ENCODE measurements at regions not wholly inside any gene's neighbourhood (a gene's known extent, or its start where the extent isn't known, plus 50 kb on each side); places are given as distances from the start of the nearest gene placed in this dataset.
A peak's percentile ranks its signal among the peaks of the same experiment; 100 is the strongest.

- TF ChIP-seq ZNF121 (CRISPR knock-in tag; IDR thresholded peaks at IDR 0.05) (no peak), MXD4 (CRISPR knock-in tag; IDR thresholded peaks at IDR 0.05; ENCODE audit: borderline replicate concordance) (no peak), STAT6 (CRISPR knock-in tag; conservative IDR thresholded peaks at IDR 0.05; ENCODE audit: low read depth) (no peak)
These were observed 61.5 kb downstream of the MYEOV start (continued) for GRCh38 chr11:69355346-69355940.

- Mint-ChIP-seq H3K36me3 (0 out of 2 replicates have a peak, but pooled peaks cover 4% of the 10 kb centered on the region), H3K4me1 (no peaks in the 10 kb centered on the region), H3K9me3 (peaks cover 14% of the 10 kb centered on the region), H3K27ac (no peak overlapping the region), H3K27me3 (ENCODE audit: low read depth) (no peaks in the 10 kb centered on the region), H3K4me3 (no peak overlapping the region)
- POLR2A ChIA-PET: no interaction called here
- TF ChIP-seq, protein P1, sequence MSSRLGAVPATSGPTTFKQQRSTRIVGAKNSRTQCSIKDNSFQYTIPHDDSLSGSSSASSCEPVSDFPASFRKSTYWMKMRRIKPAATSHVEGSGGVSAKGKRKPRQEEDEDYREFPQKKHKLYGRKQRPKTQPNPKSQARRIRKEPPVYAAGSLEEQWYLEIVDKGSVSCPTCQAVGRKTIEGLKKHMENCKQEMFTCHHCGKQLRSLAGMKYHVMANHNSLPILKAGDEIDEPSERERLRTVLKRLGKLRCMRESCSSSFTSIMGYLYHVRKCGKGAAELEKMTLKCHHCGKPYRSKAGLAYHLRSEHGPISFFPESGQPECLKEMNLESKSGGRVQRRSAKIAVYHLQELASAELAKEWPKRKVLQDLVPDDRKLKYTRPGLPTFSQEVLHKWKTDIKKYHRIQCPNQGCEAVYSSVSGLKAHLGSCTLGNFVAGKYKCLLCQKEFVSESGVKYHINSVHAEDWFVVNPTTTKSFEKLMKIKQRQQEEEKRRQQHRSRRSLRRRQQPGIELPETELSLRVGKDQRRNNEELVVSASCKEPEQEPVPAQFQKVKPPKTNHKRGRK (CRISPR knock-in tag; IDR thresholded peaks at IDR 0.05; ENCODE audit: borderline replicate concordance): 0 out of 2 replicates have a peak, but pooled peaks have one; percentile 64
- TF ChIP-seq OVOL2 (CRISPR knock-in tag; IDR thresholded peaks at IDR 0.05; ENCODE audit: borderline replicate concordance): no peak
- DNase-seq (ENCODE audit: low spot score) (no peak), ATAC-seq (no peak)
- CTCF ChIA-PET: no interaction called here
These were observed 62.2 kb downstream of the MYEOV start for GRCh38 chr11:69355959-69356702.

GRCh38 chr11:69356703-69357457 lies 62.9 kb downstream of the MYEOV start:
- no peak overlapping the region for H3K4me3 Mint-ChIP-seq
- ChIA-PET POLR2A (no interaction called here), CTCF (no interaction called here)
- TF ChIP-seq GTF2I (CRISPR knock-in tag; conservative IDR thresholded peaks at IDR 0.05): peak; percentile 70; the same call in 1 of the 2 replicates
- no peak for TF ChIP-seq SP1 (CRISPR knock-in tag; conservative IDR thresholded peaks at IDR 0.05)
- 0 out of 2 replicates have a peak, but pooled peaks cover 4% of the 10 kb centered on the region for H3K36me3 Mint-ChIP-seq
- peaks cover 14% of the 10 kb centered on the region for H3K9me3 Mint-ChIP-seq
- no peak for DNase-seq (ENCODE audit: low spot score)
- H3K27me3 Mint-ChIP-seq (ENCODE audit: low read depth): no peaks in the 10 kb centered on the region
- H3K4me1 Mint-ChIP-seq: peaks cover 4% of the 10 kb centered on the region; the same call in 1 of the 2 replicates
- no peak overlapping the region for H3K27ac Mint-ChIP-seq
- no peak for ATAC-seq

GRCh38 chr11:69357458-69358397 lies 63.8 kb downstream of the MYEOV start:
- no peak for DNase-seq (ENCODE audit: low spot score)
- no peak overlapping the region for H3K27ac Mint-ChIP-seq
- peaks cover 14% of the 10 kb centered on the region for H3K9me3 Mint-ChIP-seq
- POLR2A ChIA-PET: no interaction called here
- no peaks in the 10 kb centered on the region for H3K27me3 Mint-ChIP-seq (ENCODE audit: low read depth)
- ATAC-seq: no peak
- TF ChIP-seq, protein P2, sequence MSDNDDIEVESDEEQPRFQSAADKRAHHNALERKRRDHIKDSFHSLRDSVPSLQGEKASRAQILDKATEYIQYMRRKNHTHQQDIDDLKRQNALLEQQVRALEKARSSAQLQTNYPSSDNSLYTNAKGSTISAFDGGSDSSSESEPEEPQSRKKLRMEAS (CRISPR knock-in tag; IDR thresholded peaks at IDR 0.05): no peak
- TF ChIP-seq ZNF532 (CRISPR knock-in tag; IDR thresholded peaks at IDR 0.05; ENCODE audit: borderline replicate concordance) (no peak), FOXK1 (CRISPR knock-in tag; IDR thresholded peaks at IDR 0.05) (no peak)
- no peak overlapping the region for H3K4me3 Mint-ChIP-seq
- H3K4me1 Mint-ChIP-seq: peaks cover 5% of the 10 kb centered on the region; the same call in 1 of the 2 replicates
- H3K36me3 Mint-ChIP-seq: 0 out of 2 replicates have a peak, but pooled peaks cover 4% of the 10 kb centered on the region
- CTCF ChIA-PET: no interaction called here
